ENCODE measurements at regions not wholly inside any gene's neighbourhood (a gene's known extent, or its start where the extent isn't known, plus 50 kb on each side); places are given as distances from the start of the nearest gene placed in this dataset.

GRCh38 chr2:111702119-111702803, 181.7 kb downstream of the ANAPC1 start:
- TF ChIP-seq CTCF (IDR thresholded peaks at IDR 0.05; ENCODE audit: low read depth, low read length) (peak; percentile 84), EZH2phosphoT487 (IDR thresholded peaks at IDR 0.05; ENCODE audit: low read depth) (no peak)

All from OCI-LY3 (cell line).